Hepatocyte (in vitro differentiated cells): ENCODE measurements at regions not wholly inside any gene's neighbourhood (a gene's known extent, or its start where the extent isn't known, plus 50 kb on each side); places are given as distances from the start of the nearest gene placed in this dataset.
"Not testable (repeated sequence)": the region's sequence is repeated elsewhere in the genome, so short reads cannot be mapped to it uniquely, and the experiment has no call there.

Experiments
- DNase-seq: peaks from one replicate; pipeline ENCODE4 v3.0.0-alpha.2; 2016; ENCODE audit warnings: low spot score
- H2AFZ ChIP-seq: fragments of 200-600 bp; sonication (generic); 2 replicates; pipeline ENCODE4 v1.6.0; 2016; ENCODE audit warnings: antibody characterized with exemption, mild to moderate bottlenecking
- H3K27ac ChIP-seq: fragments of 200-600 bp; sonication (generic); 2 replicates; pipeline ENCODE4 v1.5.1; 2016; ENCODE audit warnings: mild to moderate bottlenecking
- H3K27me3 ChIP-seq: fragments of 200-600 bp; sonication (generic); 2 replicates; pipeline ENCODE4 v1.6.1; 2016
- H3K36me3 ChIP-seq: fragments of 200-600 bp; sonication (generic); replicated peaks from 2 replicates; pipeline ENCODE4 v1.5.1; 2016; ENCODE audit warnings: low read depth; ENCODE audit not compliant: insufficient read depth
- H3K4me1 ChIP-seq: fragments of 200-600 bp; sonication (generic); 2 replicates; pipeline ENCODE4 v1.5.1; 2016; ENCODE audit warnings: mild to moderate bottlenecking, moderate library complexity; ENCODE audit not compliant: insufficient read depth
- H3K4me2 ChIP-seq: fragments of 200-600 bp; sonication (generic); 2 replicates; pipeline ENCODE4 v1.6.0; 2016
- H3K4me3 ChIP-seq: fragments of 200-600 bp; sonication (generic); 2 replicates; pipeline ENCODE4 v1.5.1; 2016; ENCODE audit warnings: mild to moderate bottlenecking
- H3K79me2 ChIP-seq: fragments of 200-600 bp; sonication (generic); 2 replicates; pipeline ENCODE4 v1.6.0; 2017; ENCODE audit warnings: mild to moderate bottlenecking
- H3K9me2 ChIP-seq: fragments of 200-600 bp; sonication (generic); replicated peaks from 2 replicates; pipeline ENCODE4 v1.6.0; 2017; ENCODE audit warnings: mild to moderate bottlenecking; ENCODE audit not compliant: insufficient read depth
- H3K9me3 ChIP-seq: fragments of 200-600 bp; sonication (generic); 2 replicates; pipeline ENCODE4 v1.5.1; 2016; ENCODE audit warnings: low read depth, mild to moderate bottlenecking
- H4K20me1 ChIP-seq: fragments of 200-600 bp; sonication (generic); 2 replicates; pipeline ENCODE4 v1.6.0; 2016; ENCODE audit warnings: mild to moderate bottlenecking; ENCODE audit not compliant: insufficient read depth, poor library complexity, severe bottlenecking
- CTCF ChIP-seq: fragments of 200-600 bp; sonication (generic); IDR thresholded peaks from 2 replicates; pipeline ENCODE4 v1.5.1; 2016; ENCODE audit warnings: antibody characterized with exemption, mild to moderate bottlenecking; ENCODE audit not compliant: poor library complexity
- EZH2 ChIP-seq: fragments of 200-600 bp; sonication (generic); IDR thresholded peaks from 2 replicates; pipeline ENCODE4 v1.6.1; 2016; ENCODE audit warnings: antibody characterized with exemption, mild to moderate bottlenecking, borderline replicate concordance
- EZH2phosphoT487 ChIP-seq: fragments of 200-600 bp; sonication (generic); IDR thresholded peaks from one replicate; pipeline ENCODE4 v1.6.1; 2018; ENCODE audit warnings: antibody characterized with exemption, mild to moderate bottlenecking, low read depth, moderate library complexity; ENCODE audit not compliant: unreplicated experiment, severe bottlenecking
- WGBS: methylation state at CpG from one replicate; pipeline ENCODE4 v1.1.6; 2016; ENCODE audit warnings: low lambda C conversion rate; ENCODE audit errors: missing lambda C conversion rate; 5-methylcytosine and 5-hydroxymethylcytosine counted together

GRCh38 chr6:144485531-144485930, 200.4 kb downstream of the UTRN start:
- 76% methylated on average over 4 of the region's 4 CpGs for WGBS
- Histone ChIP-seq H3K36me3 (no peaks in the 10 kb centered on the region), H3K9me3 (no peaks in the 10 kb centered on the region), H3K27me3 (no peaks in the 10 kb centered on the region), H3K27ac (no peak overlapping the region), H3K9me2 (no peaks in the 10 kb centered on the region), H2AFZ (no peak overlapping the region), H3K4me2 (no peak overlapping the region), H3K79me2 (no peaks in the 10 kb centered on the region), H4K20me1 (no peaks in the 10 kb centered on the region), H3K4me1 (no peaks in the 10 kb centered on the region), H3K4me3 (no peak overlapping the region)
- TF ChIP-seq EZH2phosphoT487 = no peak
- TF ChIP-seq CTCF = no peak
- TF ChIP-seq EZH2 = no peak
- no peak for DNase-seq

GRCh38 chr6:144488590-144488989, 203.5 kb downstream of the UTRN start:
- no peak overlapping the region for H3K27ac ChIP-seq
- H3K4me1 ChIP-seq = no peaks in the 10 kb centered on the region
- no peaks in the 10 kb centered on the region for H3K79me2 ChIP-seq
- no peaks in the 10 kb centered on the region for H3K36me3 ChIP-seq
- no peak overlapping the region for H2AFZ ChIP-seq
- H4K20me1 ChIP-seq = no peaks in the 10 kb centered on the region
- H3K27me3 ChIP-seq = no peaks in the 10 kb centered on the region
- no peaks in the 10 kb centered on the region for H3K9me2 ChIP-seq
- no peaks in the 10 kb centered on the region for H3K9me3 ChIP-seq
- DNase-seq = no peak
- no peak for TF ChIP-seq CTCF
- no peak for TF ChIP-seq EZH2phosphoT487
- TF ChIP-seq EZH2 = no peak
- 75% methylated on average over 3 of the region's 3 CpGs for WGBS
- H3K4me2 ChIP-seq = no peak overlapping the region
- H3K4me3 ChIP-seq = no peak overlapping the region

- no peaks in the 10 kb centered on the region for H3K4me1 ChIP-seq
- no peaks in the 10 kb centered on the region for H3K36me3 ChIP-seq
- H3K79me2 ChIP-seq = no peaks in the 10 kb centered on the region
- no peak overlapping the region for H3K4me2 ChIP-seq
- no peaks in the 10 kb centered on the region for H3K9me2 ChIP-seq
- no peak overlapping the region for H3K4me3 ChIP-seq
- no peaks in the 10 kb centered on the region for H3K9me3 ChIP-seq
- H4K20me1 ChIP-seq = no peaks in the 10 kb centered on the region
- no peak overlapping the region for H3K27ac ChIP-seq
- no peaks in the 10 kb centered on the region for H3K27me3 ChIP-seq
- DNase-seq = no peak
- no peak for TF ChIP-seq CTCF
- TF ChIP-seq EZH2 = no peak
- no peak for TF ChIP-seq EZH2phosphoT487
- 97% methylated on average over 6 of the region's 6 CpGs for WGBS
- no peak overlapping the region for H2AFZ ChIP-seq
These were observed 208.1 kb downstream of the UTRN start for GRCh38 chr6:144493035-144493910.

- H3K36me3 ChIP-seq, H3K4me3 ChIP-seq, H3K4me2 ChIP-seq: not testable (repeated sequence)
These were observed 209.9 kb downstream of the UTRN start for GRCh38 chr6:144495076-144495475.

More at GRCh38 chr6:144495076-144495475, 209.9 kb downstream of the UTRN start:
- not testable (repeated sequence) for DNase-seq, H3K27me3 ChIP-seq, H4K20me1 ChIP-seq, H3K4me1 ChIP-seq, H3K9me2 ChIP-seq, H2AFZ ChIP-seq, H3K27ac ChIP-seq, H3K9me3 ChIP-seq, H3K79me2 ChIP-seq
- 100% methylated on average over 15 of the region's 22 CpGs for WGBS
